H1 (cell line): ENCODE measurements at regions not wholly inside any gene's neighbourhood (a gene's known extent, or its start where the extent isn't known, plus 50 kb on each side); places are given as distances from the start of the nearest gene placed in this dataset.

Source experiments
- CTCF ChIA-PET: fragments of 300-600 bp; sonication (Branson Sonifier 250); formaldehyde crosslinking; loops from one replicate; lab custom pipeline; 2021; ENCODE audit not compliant: partially characterized antibody; lab: Charles Lee
- POLR2A ChIA-PET: fragments of 300-600 bp; sonication (Branson Sonifier 250); formaldehyde crosslinking; loops from one replicate; lab custom pipeline; 2021; ENCODE audit warnings: inconsistent platforms; ENCODE audit not compliant: partially characterized antibody; lab: Charles Lee
- DNase-seq, 2 experiments: peaks; one replicate each; pipeline versions ENCODE4 v3.0.0 to v3.0.0-alpha.2; 2010 to 2022; ENCODE audit warnings: low spot score in 2 of 2, low read depth in 1 of 2, mixed read lengths in 1 of 2
- FAIRE-seq: peaks from 2 replicates; lab custom pipeline; 2011; peaks lifted over from hg19 to GRCh38; lab: Jason Lieb, UNC
- H2AFZ ChIP-seq: 2 replicates; pipeline ENCODE4 v1.8.1; 2012; ENCODE audit warnings: low read length, inconsistent platforms
- H2AK5ac ChIP-seq: 2 replicates; pipeline ENCODE4 v1.6.1; 2013; ENCODE audit warnings: low read depth, low read length
- H2BK120ac ChIP-seq: replicated peaks from 2 replicates; pipeline ENCODE3; 2013; ENCODE audit warnings: low read depth, low read length, inconsistent platforms
- H2BK12ac ChIP-seq: 2 replicates; pipeline ENCODE4 v1.6.1; 2013; ENCODE audit warnings: low read depth, low read length
- H2BK15ac ChIP-seq: 2 replicates; pipeline ENCODE4 v1.6.1; 2013; ENCODE audit warnings: low read length
- H2BK20ac ChIP-seq: 2 replicates; pipeline ENCODE4 v1.6.1; 2013; ENCODE audit warnings: low read length
- H2BK5ac ChIP-seq: 2 replicates; pipeline ENCODE4 v1.6.1; 2013; ENCODE audit warnings: low read depth, low read length
- H3K14ac ChIP-seq: 2 replicates; pipeline ENCODE4 v1.6.1; 2013; ENCODE audit warnings: inconsistent platforms; ENCODE audit not compliant: insufficient read length
- H3K18ac ChIP-seq: 2 replicates; pipeline ENCODE4 v1.6.1; 2013; ENCODE audit warnings: low read length; ENCODE audit errors: extremely low read depth
- H3K23ac ChIP-seq: 2 replicates; pipeline ENCODE4 v1.6.1; 2013; ENCODE audit warnings: inconsistent platforms; ENCODE audit not compliant: insufficient read length
- H3K23me2 ChIP-seq: 2 replicates; pipeline ENCODE4 v1.6.1; 2013; ENCODE audit warnings: low read depth, low read length
- H3K27ac ChIP-seq: 2 replicates; pipeline ENCODE4 v1.6.1; 2011; ENCODE audit warnings: low read depth, low read length, inconsistent platforms
- H3K27me3 ChIP-seq, 4 experiments: replicated peaks in 1 of 4; 1 replicate in 1 of 4; 2 replicates in 3 of 4; pipeline versions ENCODE4 v1.6.1 to v1.8.1; 2011 to 2013; ENCODE audit warnings: low read length in 3 of 4, mild to moderate bottlenecking in 3 of 4, inconsistent platforms in 2 of 4, mixed read lengths in 2 of 4, moderate library complexity in 1 of 4; ENCODE audit not compliant: control insufficient read depth in 3 of 4, insufficient read depth in 3 of 4; ENCODE audit errors: extremely low read depth in 1 of 4
- H3K36me3 ChIP-seq, 4 experiments: 2 replicates each; pipeline versions ENCODE4 v1.6.1 to v1.8.1; 2011 to 2013; ENCODE audit warnings: mild to moderate bottlenecking in 4 of 4, low read length in 3 of 4, moderate library complexity in 2 of 4, control low read depth in 1 of 4, inconsistent platforms in 1 of 4; ENCODE audit not compliant: insufficient read depth in 4 of 4, control insufficient read depth in 2 of 4
- H3K4ac ChIP-seq: replicated peaks from 2 replicates; pipeline ENCODE3; 2013; ENCODE audit warnings: low read length, low read depth, mixed read lengths, inconsistent platforms; ENCODE audit not compliant: insufficient read length
- H3K4me1 ChIP-seq, 4 experiments: replicated peaks in 1 of 4; 1 replicate in 1 of 4; 2 replicates in 3 of 4; pipeline versions ENCODE4 v1.6.1 to v1.8.1; 2011 to 2013; ENCODE audit warnings: low read length in 3 of 4, inconsistent platforms in 2 of 4, mixed read lengths in 1 of 4; ENCODE audit not compliant: insufficient read depth in 4 of 4, control insufficient read depth in 3 of 4
- H3K4me2 ChIP-seq, 2 experiments: 2 replicates each; pipeline versions ENCODE4 v1.6.1 to v1.8.1; 2011 to 2013; ENCODE audit warnings: low read depth in 2 of 2, low read length in 2 of 2, control low read depth in 1 of 2, inconsistent platforms in 1 of 2, mild to moderate bottlenecking in 1 of 2; ENCODE audit not compliant: insufficient read depth in 1 of 2
- H3K4me3 ChIP-seq, 4 experiments: fragments of 200-600, 300-600 bp in 1 of 4; sonication (generic), shearing (Covaris generic), sonication (Bioruptor Twin) in 1 of 4; 2 replicates each; pipeline versions ENCODE4 v1.5.1 to v1.8.1; 2011 to 2016; ENCODE audit warnings: low read length in 4 of 4, low read depth in 3 of 4, control low read depth in 2 of 4, inconsistent platforms in 2 of 4, mild to moderate bottlenecking in 2 of 4, mixed read lengths in 1 of 4, moderate library complexity in 1 of 4; ENCODE audit not compliant: insufficient read depth in 2 of 4; ENCODE audit errors: extremely low read depth in 1 of 4
- H3K56ac ChIP-seq: replicated peaks from 2 replicates; pipeline ENCODE3; 2013; ENCODE audit warnings: low read depth, mild to moderate bottlenecking, mixed read lengths, low read length, inconsistent platforms; ENCODE audit not compliant: insufficient read length
- H3K79me1 ChIP-seq: 2 replicates; pipeline ENCODE4 v1.6.1; 2013; ENCODE audit warnings: low read depth, low read length, control low read depth
- H3K79me2 ChIP-seq, 2 experiments: 2 replicates each; pipeline versions ENCODE4 v1.6.1 to v1.8.1; 2012 to 2013; ENCODE audit warnings: low read length in 2 of 2, mild to moderate bottlenecking in 2 of 2, inconsistent platforms in 1 of 2; ENCODE audit not compliant: insufficient read depth in 2 of 2, control insufficient read depth in 1 of 2
- H3K9ac ChIP-seq, 4 experiments: replicated peaks in 1 of 4; 1 replicate in 1 of 4; 2 replicates in 3 of 4; pipeline versions ENCODE4 v1.6.1 to v1.8.1; 2011 to 2013; ENCODE audit warnings: low read depth in 3 of 4, low read length in 3 of 4, control low read depth in 2 of 4, mild to moderate bottlenecking in 2 of 4, moderate library complexity in 2 of 4, inconsistent platforms in 1 of 4; ENCODE audit errors: extremely low read depth in 1 of 4
- H3K9me3 ChIP-seq, 2 experiments: 2 replicates each; pipeline versions ENCODE4 v1.6.1 to v1.8.1; 2012 to 2013; ENCODE audit warnings: mild to moderate bottlenecking in 2 of 2, moderate library complexity in 2 of 2, control low read depth in 1 of 2, inconsistent platforms in 1 of 2, low read depth in 1 of 2, low read length in 1 of 2, mixed read lengths in 1 of 2; ENCODE audit not compliant: insufficient read depth in 2 of 2
- H4K20me1 ChIP-seq, 2 experiments: replicated peaks in 1 of 2; 2 replicates each; pipeline versions ENCODE3 to v1.8.1; 2011 to 2013; ENCODE audit warnings: inconsistent platforms in 2 of 2, low read length in 2 of 2, mild to moderate bottlenecking in 1 of 2; ENCODE audit not compliant: insufficient read depth in 2 of 2, control insufficient read depth in 1 of 2
- H4K5ac ChIP-seq: 2 replicates; pipeline ENCODE4 v1.6.1; 2013; ENCODE audit warnings: low read length, low read depth, mixed read lengths, inconsistent platforms; ENCODE audit not compliant: insufficient read length
- H4K8ac ChIP-seq: 2 replicates; pipeline ENCODE4 v1.8.0; 2013; ENCODE audit warnings: mild to moderate bottlenecking, moderate library complexity, low read length, inconsistent platforms; ENCODE audit not compliant: insufficient read depth; ENCODE audit errors: extremely low read depth
- H4K91ac ChIP-seq: replicated peaks from 2 replicates; pipeline ENCODE3; 2013; ENCODE audit warnings: low read length, mixed read lengths, inconsistent platforms; ENCODE audit not compliant: insufficient read length
- CBX5 ChIP-seq: fragments of 300-800, 300-1000 bp; sonication (generic); IDR thresholded peaks from 2 replicates; pipeline ENCODE4 v1.7.1; 2016; ENCODE audit warnings: antibody characterized with exemption, low read length, low read depth
- CHD2 ChIP-seq: IDR thresholded peaks from 2 replicates; pipeline ENCODE4 v1.6.1; 2012; ENCODE audit warnings: low read length, improper control_type of control experiment
- EZH2 ChIP-seq: fragments of 200-600 bp; sonication (generic); IDR thresholded peaks from 2 replicates; pipeline ENCODE4 v1.7.1; 2012; ENCODE audit warnings: low read depth, mild to moderate bottlenecking, moderate library complexity, low read length, inconsistent platforms; ENCODE audit not compliant: severe bottlenecking
- FOSL1 ChIP-seq: IDR thresholded peaks from 2 replicates; pipeline ENCODE4 v1.6.1; 2011; ENCODE audit warnings: mild to moderate bottlenecking, low read depth, low read length, moderate library complexity; ENCODE audit not compliant: insufficient read depth
- HDAC6 ChIP-seq: IDR thresholded peaks from one replicate; pipeline ENCODE4 v1.7.1; 2012; ENCODE audit warnings: low read depth, mild to moderate bottlenecking, inconsistent platforms, low read length, moderate library complexity
- NANOG ChIP-seq: IDR thresholded peaks from 2 replicates; pipeline ENCODE4 v1.6.1; 2011; ENCODE audit warnings: low read length, low read depth, mild to moderate bottlenecking, inconsistent platforms; ENCODE audit not compliant: insufficient read depth, poor library complexity, severe bottlenecking
- PHF8 ChIP-seq: fragments of 200-600 bp; sonication (generic); conservative IDR thresholded peaks from 2 replicates; pipeline ENCODE4 v1.7.1; 2012; ENCODE audit warnings: low read depth, mild to moderate bottlenecking, inconsistent platforms, low read length, moderate library complexity
- RBBP5 ChIP-seq: IDR thresholded peaks from 2 replicates; pipeline ENCODE4 v1.7.1; 2012; ENCODE audit warnings: low read depth, mild to moderate bottlenecking, inconsistent platforms, low read length, moderate library complexity, borderline replicate concordance
- RFX5 ChIP-seq: IDR thresholded peaks from 2 replicates; pipeline ENCODE4 v1.6.1; 2011; ENCODE audit warnings: low read depth, low read length, improper control_type of control experiment, borderline replicate concordance
- SP1 ChIP-seq: IDR thresholded peaks from 2 replicates; pipeline ENCODE4 v1.6.1; 2011; ENCODE audit warnings: low read depth, low read length
- SUZ12 ChIP-seq: fragments of 200-600 bp; sonication (generic); IDR thresholded peaks from 2 replicates; pipeline ENCODE4 v1.6.1; 2012; ENCODE audit warnings: mild to moderate bottlenecking, inconsistent platforms, low read length, moderate library complexity, mixed read lengths
- TBP ChIP-seq: IDR thresholded peaks from 2 replicates; pipeline ENCODE4 v1.6.1; 2011; ENCODE audit warnings: low read depth, low read length, improper control_type of control experiment
- TCF12 ChIP-seq: IDR thresholded peaks from 2 replicates; pipeline ENCODE4 v1.6.1; 2011; ENCODE audit warnings: low read depth, mild to moderate bottlenecking, low read length
- USF2 ChIP-seq: IDR thresholded peaks from 2 replicates; pipeline ENCODE4 v1.6.1; 2011; ENCODE audit warnings: low read length, improper control_type of control experiment
- TF ChIP-seq, protein P1 (sequence below): IDR thresholded peaks from 2 replicates; pipeline ENCODE4 v1.6.1; 2012; ENCODE audit warnings: inconsistent platforms

DNA sequence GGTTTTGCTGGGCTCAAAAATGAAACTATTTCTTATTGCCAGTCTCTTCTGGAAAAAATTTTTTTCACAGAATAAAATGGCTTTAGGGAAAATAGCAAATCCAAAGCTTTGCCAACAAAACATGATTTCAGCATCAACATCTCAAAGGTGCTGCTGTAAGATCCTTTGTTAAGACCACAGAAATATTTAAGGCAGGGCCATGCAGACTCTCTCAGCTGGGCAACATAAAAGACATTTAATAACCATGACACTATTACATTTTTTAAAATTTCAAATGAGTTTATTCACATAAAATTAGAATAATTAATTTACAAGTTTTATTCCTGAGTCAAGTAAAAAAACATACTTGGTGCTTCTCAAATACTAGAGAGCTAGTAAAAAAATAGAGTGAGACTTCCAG lies 527.1 kb upstream of the DPPA4 start:
- Histone ChIP-seq H3K79me2 (no peaks in the 10 kb centered on the region), H4K8ac (no peak overlapping the region), H3K18ac (no peak overlapping the region), H3K36me3 (no peaks in the 10 kb centered on the region), H3K4me2 (no peak overlapping the region), H3K4me3 (no peak overlapping the region), H3K56ac (no peak overlapping the region), H2BK20ac (no peak overlapping the region), H3K23ac (no peak overlapping the region), H3K14ac (no peak overlapping the region), H2AK5ac (no peak overlapping the region), H2BK120ac (no peak overlapping the region), H2BK15ac (no peak overlapping the region), H2AFZ (no peak overlapping the region; the same call in 1 of the 2 replicates), H4K5ac (no peak overlapping the region), H3K4ac (no peak overlapping the region), H3K27me3 (no peaks in the 10 kb centered on the region), H3K9ac (no peak overlapping the region), H2BK5ac (no peak overlapping the region), H3K4me1 (no peaks in the 10 kb centered on the region), H4K20me1 (no peaks in the 10 kb centered on the region), H3K79me1 (no peaks in the 10 kb centered on the region), H2BK12ac (no peak overlapping the region), H3K23me2 (no peaks in the 10 kb centered on the region), H3K27ac (no peak overlapping the region), H3K9me3 (no peaks in the 10 kb centered on the region), H4K91ac (no peak overlapping the region)
- ChIA-PET POLR2A (no interaction called here), CTCF (no interaction called here)
- FAIRE-seq (no peak), DNase-seq (no peak)
- TF ChIP-seq TBP (no peak), TCF12 (no peak), SP1 (no peak), CHD2 (no peak), SUZ12 (no peak), RBBP5 (no peak), EZH2 (no peak), NANOG (no peak), RFX5 (no peak), USF2 (no peak), FOSL1 (no peak), PHF8 (no peak), CBX5 (no peak), HDAC6 (no peak)
- TF ChIP-seq, protein P1, sequence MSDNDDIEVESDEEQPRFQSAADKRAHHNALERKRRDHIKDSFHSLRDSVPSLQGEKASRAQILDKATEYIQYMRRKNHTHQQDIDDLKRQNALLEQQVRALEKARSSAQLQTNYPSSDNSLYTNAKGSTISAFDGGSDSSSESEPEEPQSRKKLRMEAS: no peak
